Calu3 (cell line): ENCODE measurements at regions not wholly inside any gene's neighbourhood (a gene's known extent, or its start where the extent isn't known, plus 50 kb on each side); places are given as distances from the start of the nearest gene placed in this dataset.

Source experiments
- BruUV-seq: library from RNA; stranded (reverse); fragments of 400-500 nt; replicated peaks from 2 replicates; lab custom pipeline; 2021; lab: Mats Ljungman, UMichigan
- CTCF ChIA-PET: fragments of 300-600 bp; sonication (Branson Sonifier 250); formaldehyde crosslinking; loops from one replicate; lab custom pipeline; 2022; ENCODE audit warnings: antibody characterized with exemption; lab: Charles Lee
- DNase-seq: peaks from one replicate; pipeline ENCODE4 v3.0.0; 2022
- H3K27ac Mint-ChIP-seq: one replicate; pipeline ENCODE4 v1.8.0; 2022; ENCODE audit warnings: mixed read lengths; ENCODE audit not compliant: unreplicated experiment
- H3K27me3 Mint-ChIP-seq: one replicate; pipeline ENCODE4 v1.8.0; 2022; ENCODE audit warnings: mixed read lengths; ENCODE audit not compliant: unreplicated experiment
- H3K36me3 Mint-ChIP-seq: one replicate; pipeline ENCODE4 v1.8.0; 2022; ENCODE audit warnings: mild to moderate bottlenecking, moderate library complexity, mixed read lengths; ENCODE audit not compliant: insufficient read depth, unreplicated experiment
- H3K4me1 Mint-ChIP-seq: one replicate; pipeline ENCODE4 v1.8.0; 2022; ENCODE audit warnings: mild to moderate bottlenecking, low read depth, mixed read lengths; ENCODE audit not compliant: unreplicated experiment
- H3K4me3 Mint-ChIP-seq: one replicate; pipeline ENCODE4 v1.8.0; 2022; ENCODE audit warnings: mild to moderate bottlenecking, low read depth, moderate library complexity, mixed read lengths; ENCODE audit not compliant: unreplicated experiment
- H3K9me3 Mint-ChIP-seq: one replicate; pipeline ENCODE4 v1.8.0; 2022; ENCODE audit warnings: low read depth, mixed read lengths; ENCODE audit not compliant: unreplicated experiment
- CTCF ChIP-seq: fragments of 200-600 bp; IDR thresholded peaks from one replicate; pipeline ENCODE4 v1.8.0; 2022; ENCODE audit warnings: antibody characterized with exemption; ENCODE audit not compliant: unreplicated experiment
- intact Hi-C: fragments of 100-400 bp; cut with micrococcal nuclease; formaldehyde crosslinking; loops from one replicate; pipeline ENCODE4 v1.10.0; 2022; ENCODE audit not compliant: unreplicated experiment

- no peak overlapping the region for H3K27ac Mint-ChIP-seq
- no peak for TF ChIP-seq CTCF
- intact Hi-C loops = no loop called here
- peaks cover 11% of the 10 kb centered on the region for H3K9me3 Mint-ChIP-seq
- H3K4me1 Mint-ChIP-seq = no peaks in the 10 kb centered on the region
- no peak for DNase-seq
- CTCF ChIA-PET = interaction anchor here (0.6 kb wide), 1 partner anchor 905 kb away, joined by 3 read pairs; no protein-coding TSS in a partner anchor
- H3K4me3 Mint-ChIP-seq = no peak overlapping the region
- H3K36me3 Mint-ChIP-seq = no peaks in the 10 kb centered on the region
- BruUV-seq = no TSS peak
- H3K27me3 Mint-ChIP-seq = peaks cover 25% of the 10 kb centered on the region
Observed at GRCh38 chr1:208923946-208924720, 659.4 kb upstream of the CAMK1G start.

DNA sequence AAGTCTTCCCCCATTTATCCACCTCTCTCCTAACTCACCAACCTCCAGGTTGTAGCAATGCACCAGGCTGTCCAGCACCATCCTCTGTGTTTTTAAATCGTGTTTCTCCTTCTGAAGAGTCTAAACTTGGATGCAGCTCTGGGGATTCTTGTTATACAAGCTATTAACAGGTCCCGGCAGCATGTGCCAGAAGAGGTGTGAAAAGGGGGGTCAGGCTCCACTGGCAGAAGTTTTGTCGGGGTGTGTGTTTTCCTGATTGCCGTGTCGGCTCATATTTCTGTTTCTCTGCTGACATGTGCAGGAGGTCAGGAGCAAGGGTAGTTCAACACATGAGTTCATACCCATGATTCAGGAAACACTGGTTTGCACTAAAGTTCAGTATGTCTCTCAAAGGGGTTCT is 658.6 kb upstream of the CAMK1G start:
- Mint-ChIP-seq H3K36me3 (no peaks in the 10 kb centered on the region), H3K4me3 (no peak overlapping the region), H3K27ac (no peak overlapping the region), H3K4me1 (no peaks in the 10 kb centered on the region), H3K27me3 (peaks cover 25% of the 10 kb centered on the region), H3K9me3 (peaks cover 5% of the 10 kb centered on the region)
- no peak for DNase-seq
- no TSS peak for BruUV-seq
- intact Hi-C loops = no loop called here
- no peak for TF ChIP-seq CTCF
- CTCF ChIA-PET = no interaction called here

DNA sequence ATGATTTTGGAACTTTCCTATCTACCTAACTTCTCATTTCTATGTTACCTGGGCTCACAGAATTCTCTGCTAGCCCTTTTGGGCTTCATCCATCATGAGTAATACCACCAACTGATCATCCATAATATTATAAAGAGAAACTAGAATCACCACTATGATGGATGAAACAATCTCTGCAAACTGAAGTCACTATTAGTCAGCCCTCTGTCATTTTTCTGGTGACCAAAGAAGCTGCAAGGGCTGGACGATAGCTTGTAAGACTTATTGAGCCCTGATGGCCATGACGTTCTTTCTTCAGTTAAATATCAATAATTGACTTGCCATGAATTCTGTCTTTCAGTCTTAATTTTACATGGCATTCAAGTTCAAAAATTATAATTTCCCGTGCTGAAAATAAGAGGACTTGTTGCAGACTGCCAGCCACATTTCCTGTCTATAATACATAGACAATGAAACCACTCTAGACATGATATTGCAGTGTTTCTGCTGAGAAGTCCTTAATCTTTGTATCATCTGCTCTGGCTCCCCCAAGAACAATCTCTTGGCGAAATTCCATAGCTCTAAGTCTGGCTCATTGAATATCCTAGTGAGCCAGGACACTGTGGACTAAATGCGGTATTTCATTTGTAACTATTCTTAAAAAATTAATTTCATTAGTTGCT is 655.0 kb upstream of the CAMK1G start:
- CTCF ChIA-PET = interaction anchor here (0.7 kb wide), 1 partner anchor 86 kb away, joined by 7 read pairs; no protein-coding TSS in a partner anchor
- Mint-ChIP-seq H3K36me3 (no peaks in the 10 kb centered on the region), H3K9me3 (peaks cover 2% of the 10 kb centered on the region), H3K27me3 (peaks cover 34% of the 10 kb centered on the region), H3K4me1 (no peaks in the 10 kb centered on the region), H3K4me3 (no peak overlapping the region), H3K27ac (no peak overlapping the region)
- DNase-seq = no peak
- BruUV-seq = no TSS peak
- intact Hi-C loops = no loop called here
- TF ChIP-seq CTCF = no peak

- Mint-ChIP-seq H3K4me3 (no peak overlapping the region), H3K4me1 (no peaks in the 10 kb centered on the region), H3K27me3 (peaks cover 40% of the 10 kb centered on the region), H3K36me3 (no peaks in the 10 kb centered on the region), H3K27ac (no peak overlapping the region), H3K9me3 (peaks cover 2% of the 10 kb centered on the region)
- no peak for TF ChIP-seq CTCF
- intact Hi-C loops = no loop called here
- DNase-seq = no peak
- no TSS peak for BruUV-seq
- CTCF ChIA-PET = no interaction called here
Observed at GRCh38 chr1:208929575-208929974, 653.9 kb upstream of the CAMK1G start.
